ENCODE measurements at regions not wholly inside any gene's neighbourhood (a gene's known extent, or its start where the extent isn't known, plus 50 kb on each side); places are given as distances from the start of the nearest gene placed in this dataset.

- H3K27ac Mint-ChIP-seq (ENCODE audit: low read depth, unreplicated experiment) = no peak overlapping the region
- ChIA-PET CTCF (interaction anchor here (0.6 to 1.1 kb wide), 4 partner anchors 36 to 1287 kb away, joined by 3 to 5 read pairs (median 4); no protein-coding TSS in a partner anchor), POLR2A (interaction anchor here (0.6 to 1.0 kb wide), 2 partner anchors 16 to 18 kb away, joined by 3 to 4 read pairs; no protein-coding TSS in a partner anchor)
- peak; percentile 89 for DNase-seq (ENCODE audit: unreplicated experiment)
- H3K9me3 Mint-ChIP-seq (ENCODE audit: unreplicated experiment) = no peaks in the 10 kb centered on the region
- intact Hi-C loops (cut with micrococcal nuclease) = no loop called here
- H3K4me1 Mint-ChIP-seq (ENCODE audit: insufficient read depth, unreplicated experiment) = no peaks in the 10 kb centered on the region
- no peak overlapping the region for H3K4me3 Mint-ChIP-seq (ENCODE audit: unreplicated experiment)
- H3K27me3 Mint-ChIP-seq (ENCODE audit: insufficient read depth, unreplicated experiment) = no peaks in the 10 kb centered on the region
- no TSS peak for BruUV-seq (replicated peaks)
- no peak for TF ChIP-seq CTCF (IDR thresholded peaks at IDR 0.05; ENCODE audit: unreplicated experiment)
- no peaks in the 10 kb centered on the region for H3K36me3 Mint-ChIP-seq (ENCODE audit: insufficient read depth, unreplicated experiment)
Observed at GRCh38 chr6:163634211-163635171, 220.0 kb downstream of the QKI start.

GRCh38 chr6:163630991-163631390, 216.5 kb downstream of the QKI start:
- intact Hi-C loops (cut with micrococcal nuclease) = no loop called here
- no peaks in the 10 kb centered on the region for H3K9me3 Mint-ChIP-seq (ENCODE audit: unreplicated experiment)
- no peaks in the 10 kb centered on the region for H3K27me3 Mint-ChIP-seq (ENCODE audit: insufficient read depth, unreplicated experiment)
- H3K4me1 Mint-ChIP-seq (ENCODE audit: insufficient read depth, unreplicated experiment) = no peaks in the 10 kb centered on the region
- BruUV-seq (replicated peaks) = no TSS peak
- H3K36me3 Mint-ChIP-seq (ENCODE audit: insufficient read depth, unreplicated experiment) = no peaks in the 10 kb centered on the region
- no peak for TF ChIP-seq CTCF (IDR thresholded peaks at IDR 0.05; ENCODE audit: unreplicated experiment)
- ChIA-PET CTCF (interaction anchor here (0.6 kb wide), 1 partner anchor 1544 kb away, joined by 3 read pairs; no protein-coding TSS in a partner anchor), POLR2A (no interaction called here)
- no peak for DNase-seq (ENCODE audit: unreplicated experiment)
- no peak overlapping the region for H3K4me3 Mint-ChIP-seq (ENCODE audit: unreplicated experiment)
- no peak overlapping the region for H3K27ac Mint-ChIP-seq (ENCODE audit: low read depth, unreplicated experiment)

GRCh38 chr6:163630572-163630971, 216.1 kb downstream of the QKI start:
- Mint-ChIP-seq H3K9me3 (ENCODE audit: unreplicated experiment) (no peaks in the 10 kb centered on the region), H3K36me3 (ENCODE audit: insufficient read depth, unreplicated experiment) (no peaks in the 10 kb centered on the region), H3K4me1 (ENCODE audit: insufficient read depth, unreplicated experiment) (no peaks in the 10 kb centered on the region), H3K27ac (ENCODE audit: low read depth, unreplicated experiment) (no peak overlapping the region), H3K27me3 (ENCODE audit: insufficient read depth, unreplicated experiment) (no peaks in the 10 kb centered on the region), H3K4me3 (ENCODE audit: unreplicated experiment) (no peak overlapping the region)
- POLR2A ChIA-PET = no interaction called here
- no peak for DNase-seq (ENCODE audit: unreplicated experiment)
- CTCF ChIA-PET = interaction anchor here (0.6 kb wide), 1 partner anchor 1544 kb away, joined by 3 read pairs; no protein-coding TSS in a partner anchor
- no peak for TF ChIP-seq CTCF (IDR thresholded peaks at IDR 0.05; ENCODE audit: unreplicated experiment)
- intact Hi-C loops (cut with micrococcal nuclease) = no loop called here
- no TSS peak for BruUV-seq (replicated peaks)

- no peak for TF ChIP-seq CTCF (IDR thresholded peaks at IDR 0.05; ENCODE audit: unreplicated experiment)
- Mint-ChIP-seq H3K27ac (ENCODE audit: low read depth, unreplicated experiment) (no peak overlapping the region), H3K27me3 (ENCODE audit: insufficient read depth, unreplicated experiment) (no peaks in the 10 kb centered on the region), H3K9me3 (ENCODE audit: unreplicated experiment) (no peaks in the 10 kb centered on the region), H3K36me3 (ENCODE audit: insufficient read depth, unreplicated experiment) (no peaks in the 10 kb centered on the region), H3K4me1 (ENCODE audit: insufficient read depth, unreplicated experiment) (no peaks in the 10 kb centered on the region), H3K4me3 (ENCODE audit: unreplicated experiment) (no peak overlapping the region)
- intact Hi-C loops (cut with micrococcal nuclease) = no loop called here
- no TSS peak for BruUV-seq (replicated peaks)
- ChIA-PET POLR2A (no interaction called here), CTCF (no interaction called here)
- no peak for DNase-seq (ENCODE audit: unreplicated experiment)
Observed at GRCh38 chr6:163630096-163630495, 215.6 kb downstream of the QKI start.
